H9 (cell line): ENCODE measurements at regions not wholly inside any gene's neighbourhood (a gene's known extent, or its start where the extent isn't known, plus 50 kb on each side); places are given as distances from the start of the nearest gene placed in this dataset.
"Not testable (repeated sequence)": the region's sequence is repeated elsewhere in the genome, so short reads cannot be mapped to it uniquely, and the experiment has no call there.

Source experiments
- DNase-seq: peaks from one replicate; pipeline ENCODE4 v3.0.0-alpha.2; 2017
- H2AFZ ChIP-seq: one replicate; pipeline ENCODE4 v1.6.1; 2013; ENCODE audit warnings: mild to moderate bottlenecking, low read length, control low read depth, moderate library complexity
- H2AK5ac ChIP-seq: 2 replicates; pipeline ENCODE4 v1.6.1; 2013; ENCODE audit warnings: low read length, control low read depth, mixed read lengths; ENCODE audit not compliant: insufficient read length
- H2BK120ac ChIP-seq: one replicate; pipeline ENCODE4 v1.6.1; 2013; ENCODE audit warnings: low read depth, mild to moderate bottlenecking, low read length, control low read depth, inconsistent platforms; ENCODE audit not compliant: poor library complexity, severe bottlenecking
- H2BK12ac ChIP-seq: 2 replicates; pipeline ENCODE4 v1.6.1; 2013; ENCODE audit warnings: low read length, control low read depth, mixed read lengths, low read depth; ENCODE audit not compliant: insufficient read length
- H2BK15ac ChIP-seq: 2 replicates; pipeline ENCODE4 v1.6.1; 2013; ENCODE audit warnings: low read depth, low read length, control low read depth
- H2BK20ac ChIP-seq: one replicate; pipeline ENCODE4 v1.6.1; 2013; ENCODE audit warnings: low read depth, mild to moderate bottlenecking, low read length, control low read depth, inconsistent platforms; ENCODE audit not compliant: poor library complexity, severe bottlenecking
- H2BK5ac ChIP-seq: 2 replicates; pipeline ENCODE4 v1.6.1; 2013; ENCODE audit warnings: low read length, control low read depth, mixed read lengths; ENCODE audit not compliant: insufficient read length
- H3K14ac ChIP-seq: 2 replicates; pipeline ENCODE4 v1.6.1; 2013; ENCODE audit warnings: low read length, control low read depth; ENCODE audit not compliant: insufficient read depth
- H3K18ac ChIP-seq: 2 replicates; pipeline ENCODE4 v1.6.1; 2013; ENCODE audit warnings: low read depth, mild to moderate bottlenecking, mixed read lengths, low read length, control low read depth; ENCODE audit not compliant: insufficient read length
- H3K23ac ChIP-seq: 2 replicates; pipeline ENCODE4 v1.6.1; 2013; ENCODE audit warnings: low read length, control low read depth, mixed read lengths, low read depth; ENCODE audit not compliant: insufficient read length
- H3K23me2 ChIP-seq: 2 replicates; pipeline ENCODE4 v1.6.1; 2013; ENCODE audit warnings: low read depth, mild to moderate bottlenecking, mixed read lengths, low read length, control low read depth; ENCODE audit not compliant: insufficient read length, poor library complexity, severe bottlenecking
- H3K27ac ChIP-seq: 2 replicates; pipeline ENCODE4 v1.5.1; 2013; ENCODE audit warnings: low read length, control low read depth, mixed read lengths, low read depth; ENCODE audit not compliant: insufficient read length
- H3K27me3 ChIP-seq: 2 replicates; pipeline ENCODE4 v1.6.1; 2013; ENCODE audit warnings: low read length, control low read depth, inconsistent platforms; ENCODE audit not compliant: insufficient read depth
- H3K4ac ChIP-seq: 2 replicates; pipeline ENCODE4 v1.6.1; 2013; ENCODE audit warnings: low read depth, mild to moderate bottlenecking, control low read depth, inconsistent platforms, low read length, moderate library complexity
- H3K4me1 ChIP-seq: 2 replicates; pipeline ENCODE4 v1.6.1; 2013; ENCODE audit warnings: low read length, control low read depth, inconsistent platforms; ENCODE audit not compliant: insufficient read depth
- H3K4me2 ChIP-seq: 2 replicates; pipeline ENCODE4 v1.6.1; 2013; ENCODE audit warnings: low read length, control low read depth, mixed read lengths; ENCODE audit not compliant: insufficient read length, insufficient read depth
- H3K56ac ChIP-seq: 2 replicates; pipeline ENCODE4 v1.6.1; 2013; ENCODE audit warnings: low read depth, mild to moderate bottlenecking, mixed read lengths, low read length, control low read depth; ENCODE audit not compliant: insufficient read length
- H3K79me1 ChIP-seq: 2 replicates; pipeline ENCODE4 v1.6.1; 2013; ENCODE audit warnings: low read depth, mild to moderate bottlenecking, moderate library complexity, low read length, control low read depth, inconsistent platforms; ENCODE audit not compliant: insufficient read depth, poor library complexity, severe bottlenecking
- H3K79me2 ChIP-seq: 2 replicates; pipeline ENCODE4 v1.6.1; 2013; ENCODE audit warnings: low read length, control low read depth, inconsistent platforms; ENCODE audit not compliant: insufficient read depth
- H3K9ac ChIP-seq: 2 replicates; pipeline ENCODE4 v1.6.1; 2013; ENCODE audit warnings: low read length, control low read depth, mixed read lengths; ENCODE audit not compliant: insufficient read length; ENCODE audit errors: extremely low read depth
- H3K9me3 ChIP-seq: one replicate; pipeline ENCODE4 v1.6.1; 2013; ENCODE audit warnings: low read depth, low read length, inconsistent platforms; ENCODE audit not compliant: control insufficient read depth
- H3T11ph ChIP-seq: one replicate; pipeline ENCODE4 v1.6.1; 2013; ENCODE audit warnings: mild to moderate bottlenecking, low read length, control low read depth, inconsistent platforms
- H4K20me1 ChIP-seq: one replicate; pipeline ENCODE4 v1.6.1; 2013; ENCODE audit not compliant: control insufficient read depth, insufficient read length, insufficient read depth
- H4K5ac ChIP-seq: 2 replicates; pipeline ENCODE4 v1.6.1; 2013; ENCODE audit warnings: low read depth, mild to moderate bottlenecking, mixed read lengths, low read length, control low read depth; ENCODE audit not compliant: insufficient read length
- H4K8ac ChIP-seq: replicated peaks from 2 replicates; pipeline ENCODE4 v1.6.1; 2013; ENCODE audit warnings: low read length, control low read depth, mixed read lengths, low read depth; ENCODE audit not compliant: insufficient read length
- H4K91ac ChIP-seq: 2 replicates; pipeline ENCODE4 v1.6.1; 2013; ENCODE audit warnings: low read depth, mild to moderate bottlenecking, moderate library complexity, mixed read lengths, low read length, control low read depth; ENCODE audit not compliant: insufficient read length
- H3K27ac Mint-ChIP-seq, 3 experiments: 2 replicates in 2 of 3; 3 replicates in 1 of 3; pipeline ENCODE4 v1.8.0; 2020 to 2021; ENCODE audit warnings: mixed read lengths in 3 of 3, mild to moderate bottlenecking in 1 of 3, moderate library complexity in 1 of 3
- H3K27me3 Mint-ChIP-seq: 2 replicates; pipeline ENCODE4 v1.8.0; 2021; ENCODE audit warnings: low read depth, mild to moderate bottlenecking, moderate library complexity, mixed read lengths
- H3K36me3 Mint-ChIP-seq, 3 experiments: 2 replicates in 2 of 3; 3 replicates in 1 of 3; pipeline ENCODE4 v1.8.0; 2020 to 2021; ENCODE audit warnings: low read depth in 3 of 3, mixed read lengths in 3 of 3; ENCODE audit not compliant: insufficient read depth in 1 of 3
- H3K4me1 Mint-ChIP-seq, 2 experiments: 2 replicates each; pipeline ENCODE4 v1.8.0; 2020; ENCODE audit warnings: mixed read lengths in 2 of 2
- H3K4me3 Mint-ChIP-seq, 2 experiments: 2 replicates in 1 of 2; 3 replicates in 1 of 2; pipeline ENCODE4 v1.8.0; 2020 to 2021; ENCODE audit warnings: mild to moderate bottlenecking in 2 of 2, mixed read lengths in 2 of 2, moderate library complexity in 1 of 2
- H3K9me3 Mint-ChIP-seq, 2 experiments: 2 replicates in 1 of 2; 3 replicates in 1 of 2; pipeline ENCODE4 v1.8.0; 2020; ENCODE audit warnings: mild to moderate bottlenecking in 2 of 2, mixed read lengths in 2 of 2, moderate library complexity in 1 of 2
- WGBS: extraction: QIAGEN DNeasy Blood & Tissue Kit; methylation state at CpG from one replicate; pipeline ENCODE4 v1.1.7; 2013; ENCODE audit warnings: missing lambda C conversion rate, low lambda C conversion rate, mixed read lengths; ENCODE audit not compliant: insufficient read length; ENCODE audit errors: extremely low coverage; 5-methylcytosine and 5-hydroxymethylcytosine counted together

DNA sequence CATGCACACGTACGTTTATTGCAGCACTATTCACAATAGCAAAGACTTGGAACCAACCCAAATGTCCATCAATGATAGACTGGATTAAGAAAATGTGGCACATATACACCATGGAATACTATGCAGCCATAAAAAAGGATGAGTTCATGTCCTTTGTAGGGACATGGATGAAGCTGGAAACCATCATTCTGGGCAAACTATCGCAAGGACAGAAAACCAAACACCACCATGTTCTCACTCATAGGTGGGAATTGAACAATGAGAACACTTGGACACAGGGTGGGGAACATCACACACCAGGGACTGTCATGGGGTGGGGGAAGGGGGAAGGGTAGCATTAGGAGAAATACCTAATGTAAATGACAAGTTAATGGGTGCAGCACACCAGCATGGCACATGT lies 94.8 kb upstream of the NDUFV2 start:
- not testable (repeated sequence) for H2BK5ac ChIP-seq, H3K9ac ChIP-seq, H4K20me1 ChIP-seq, H2AFZ ChIP-seq, H3K23ac ChIP-seq, H4K91ac ChIP-seq, H3K36me3 Mint-ChIP-seq, DNase-seq, H3K79me1 ChIP-seq, H2BK15ac ChIP-seq, H2BK20ac ChIP-seq, H3K4ac ChIP-seq, H3K56ac ChIP-seq, H3K79me2 ChIP-seq, H3K4me1 Mint-ChIP-seq, H2BK12ac ChIP-seq, H3K4me2 ChIP-seq, H3K27me3 Mint-ChIP-seq, H3K4me3 Mint-ChIP-seq, H3K23me2 ChIP-seq, H3K27ac Mint-ChIP-seq, H4K8ac ChIP-seq, H3K14ac ChIP-seq, H2AK5ac ChIP-seq, H3K4me1 ChIP-seq, H3T11ph ChIP-seq, H3K27ac ChIP-seq, H3K9me3 Mint-ChIP-seq, H3K9me3 ChIP-seq, H3K18ac ChIP-seq, H4K5ac ChIP-seq, H2BK120ac ChIP-seq, H3K27me3 ChIP-seq
- WGBS: no CpG with 5 or more reads among the region's 3 CpGs
